ENCODE measurements at regions not wholly inside any gene's neighbourhood (a gene's known extent, or its start where the extent isn't known, plus 50 kb on each side); places are given as distances from the start of the nearest gene placed in this dataset.

- DNase-seq, result no peak
Measured at GRCh38 chr15:95865330-95865739, 465.2 kb upstream of the NR2F2 start.

- no peak for DNase-seq
Measured at GRCh38 chr15:95866711-95867440, 463.6 kb upstream of the NR2F2 start.

GRCh38 chr15:95868450-95868849 lies 462.1 kb upstream of the NR2F2 start:
- DNase-seq, result no peak

DNA sequence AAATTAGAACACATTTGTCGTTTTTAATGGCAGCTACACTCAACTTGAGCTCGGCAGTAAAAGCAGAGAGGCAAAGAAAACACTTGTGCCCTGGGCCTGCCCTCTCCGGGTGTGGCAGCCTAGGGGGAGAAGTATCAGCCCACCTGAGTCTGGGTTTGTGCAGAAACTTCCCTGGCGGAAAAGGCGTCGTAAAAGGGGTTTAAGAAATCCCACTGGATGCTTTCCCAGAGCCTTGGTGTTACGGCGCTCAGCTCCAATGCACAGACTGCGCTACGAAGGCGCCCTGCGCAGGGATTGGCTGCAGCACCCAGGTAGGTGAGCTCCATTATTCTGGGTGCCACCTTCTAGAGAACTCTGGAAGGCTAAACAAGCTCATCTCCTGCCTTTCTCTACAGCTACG lies 461.5 kb upstream of the NR2F2 start:
- no peak for DNase-seq

- no peak for DNase-seq
Measured at GRCh38 chr15:95869920-95870319, 460.6 kb upstream of the NR2F2 start.

DNA sequence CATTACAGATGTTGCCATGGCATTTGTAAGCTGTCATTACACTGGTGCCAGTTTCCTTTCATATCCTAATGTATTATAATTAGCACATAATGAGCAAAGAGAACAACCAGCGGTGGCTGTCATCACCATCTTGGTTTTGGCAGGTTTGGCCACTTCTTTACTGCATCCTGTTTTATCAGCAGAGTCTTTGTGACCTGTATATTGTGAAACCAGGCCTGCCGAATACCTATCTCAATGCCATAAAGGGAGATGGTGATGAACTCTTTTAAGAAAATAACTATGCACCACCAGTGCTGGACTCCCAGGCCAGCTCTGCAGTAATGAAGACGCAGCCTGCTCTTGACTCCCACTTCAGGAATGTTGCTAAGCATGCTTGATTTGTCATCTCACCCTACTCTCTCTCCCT lies 458.1 kb upstream of the NR2F2 start:
- DNase-seq, result no peak

DNA sequence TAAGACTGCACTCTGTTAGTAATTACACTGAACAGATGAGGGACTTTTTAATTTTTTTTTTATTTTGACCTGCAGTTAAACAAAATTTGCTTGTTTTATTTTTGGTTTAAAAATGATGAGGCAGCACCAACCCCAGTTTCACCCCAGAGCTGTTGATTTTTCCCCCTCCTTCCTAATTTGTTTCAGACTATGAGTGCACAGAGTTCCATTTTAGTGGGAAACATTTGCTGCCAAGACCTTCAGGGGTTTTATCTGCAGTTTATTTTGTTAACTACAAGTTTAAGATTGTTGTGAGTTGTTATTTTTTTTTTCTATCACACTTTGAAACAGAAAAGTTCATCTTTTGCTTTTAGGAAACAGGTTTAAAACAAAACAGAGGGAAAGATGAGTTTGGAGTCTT lies 455.9 kb upstream of the NR2F2 start:
- no peak for DNase-seq

- no peak for DNase-seq
Measured at GRCh38 chr15:95875121-95875643, 455.3 kb upstream of the NR2F2 start.

DNA sequence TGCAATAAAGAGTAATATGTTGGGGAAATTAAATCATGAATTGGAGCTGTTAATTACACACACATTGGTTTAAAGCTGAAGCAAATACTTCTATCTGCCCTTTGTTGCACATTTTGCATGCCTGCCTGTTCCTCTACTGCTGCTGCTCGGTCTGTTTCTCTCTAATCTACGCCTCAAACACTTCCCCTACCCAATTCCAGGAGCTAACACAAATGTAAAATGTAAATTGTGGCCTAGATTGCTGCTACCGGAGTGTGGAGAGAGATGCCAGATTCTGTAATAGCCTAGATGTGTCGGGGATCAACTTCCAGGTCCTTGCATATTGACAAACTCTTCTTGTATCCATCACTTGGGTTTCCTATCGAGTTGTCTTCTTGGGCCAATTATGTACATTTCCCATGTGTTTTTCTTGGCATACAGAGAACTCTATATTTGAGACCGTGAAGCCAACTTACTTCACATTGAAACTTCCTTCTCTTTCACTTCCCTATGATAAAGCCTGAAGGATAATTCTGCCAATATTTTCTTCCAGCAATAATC lies 450.4 kb upstream of the NR2F2 start:
- no peak for DNase-seq

DNA sequence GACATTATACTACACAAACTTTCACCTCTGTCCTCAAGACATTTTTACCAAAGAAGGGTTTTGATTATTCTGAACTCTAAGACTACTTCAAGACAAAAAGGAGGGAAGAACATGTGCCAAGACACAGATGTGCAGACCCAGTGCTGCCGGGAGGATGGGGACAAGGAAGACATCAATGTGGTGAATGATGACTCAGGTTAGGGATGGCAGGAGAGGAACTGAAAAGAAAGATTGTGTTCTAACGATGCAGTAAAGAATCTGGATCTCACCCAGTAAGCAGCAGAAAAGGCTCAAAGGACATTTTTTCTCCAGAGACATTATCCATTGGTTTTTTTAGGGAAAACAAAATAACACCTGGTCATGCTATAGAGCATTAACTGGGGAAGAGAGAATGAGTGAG lies 449.9 kb upstream of the NR2F2 start:
- DNase-seq, result no peak

- DNase-seq, result no peak
Measured at GRCh38 chr15:95883064-95883463, 447.4 kb upstream of the NR2F2 start.

DNA sequence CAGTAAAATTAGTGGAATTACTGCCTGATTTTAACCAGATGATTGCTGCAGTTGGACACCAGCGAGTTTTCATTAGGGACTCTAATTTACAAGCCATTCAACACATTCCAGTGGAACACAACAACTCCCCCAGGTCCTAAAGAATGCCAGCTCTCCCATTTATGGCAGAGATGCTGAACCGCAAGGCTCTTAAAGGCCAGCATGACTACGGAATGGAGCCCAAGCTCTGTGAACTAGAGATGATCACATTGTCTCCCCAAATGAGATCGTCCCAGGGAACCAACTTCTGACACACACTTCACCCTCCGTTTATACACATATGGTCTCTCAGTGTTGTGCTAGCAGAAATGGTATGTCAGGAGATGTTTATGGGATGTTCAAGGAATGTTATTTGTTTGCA lies 446.2 kb upstream of the NR2F2 start:
- no peak for DNase-seq

GRCh38 chr15:95887666-95888390 lies 442.7 kb upstream of the NR2F2 start:
- no peak for DNase-seq

DNA sequence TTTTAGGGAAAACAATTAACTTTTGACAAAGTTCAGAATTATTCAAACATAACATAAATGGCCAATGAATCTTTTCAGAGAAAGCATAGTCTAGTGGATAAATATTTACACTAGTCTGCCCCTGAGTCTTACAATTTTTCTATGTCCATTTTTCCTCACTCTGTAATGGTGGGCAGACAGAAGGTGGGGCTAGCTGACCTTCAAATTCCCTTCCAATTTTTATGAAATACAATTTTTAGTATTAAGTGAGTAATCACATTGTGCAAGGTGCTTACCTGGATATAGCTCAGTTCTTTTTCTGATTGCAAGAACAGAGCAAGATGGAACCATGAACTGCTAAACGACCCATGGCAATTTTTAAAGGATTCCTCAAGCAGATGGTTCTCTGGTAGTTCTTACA lies 441.7 kb upstream of the NR2F2 start:
- no peak for DNase-seq

DNA sequence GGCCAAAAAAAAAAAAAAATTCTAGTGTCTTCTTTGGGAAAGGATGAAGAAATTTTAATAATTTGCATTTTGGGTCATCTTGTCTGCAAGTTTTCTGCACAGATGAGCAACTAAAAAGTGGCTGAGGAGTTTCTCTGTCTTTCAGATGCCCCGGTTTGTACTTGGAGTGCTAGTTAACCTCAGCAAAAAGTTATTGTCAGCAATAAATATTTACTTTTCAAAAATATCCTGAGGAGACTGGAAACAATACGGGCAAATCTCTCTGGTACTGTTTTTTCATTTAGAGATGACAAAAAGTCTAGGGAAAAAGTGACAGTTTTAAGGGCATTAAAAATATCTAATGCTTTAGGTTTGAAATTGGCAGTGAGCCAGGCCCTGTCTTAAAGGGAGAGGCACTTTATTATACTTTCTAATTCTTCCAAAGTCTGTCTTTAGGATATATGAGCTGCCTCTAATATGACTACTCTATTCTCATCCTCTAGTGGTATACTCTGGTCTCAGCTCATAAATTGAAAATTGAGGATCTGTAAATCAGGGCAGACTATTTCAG lies 436.0 kb upstream of the NR2F2 start:
- no peak for DNase-seq

DNA sequence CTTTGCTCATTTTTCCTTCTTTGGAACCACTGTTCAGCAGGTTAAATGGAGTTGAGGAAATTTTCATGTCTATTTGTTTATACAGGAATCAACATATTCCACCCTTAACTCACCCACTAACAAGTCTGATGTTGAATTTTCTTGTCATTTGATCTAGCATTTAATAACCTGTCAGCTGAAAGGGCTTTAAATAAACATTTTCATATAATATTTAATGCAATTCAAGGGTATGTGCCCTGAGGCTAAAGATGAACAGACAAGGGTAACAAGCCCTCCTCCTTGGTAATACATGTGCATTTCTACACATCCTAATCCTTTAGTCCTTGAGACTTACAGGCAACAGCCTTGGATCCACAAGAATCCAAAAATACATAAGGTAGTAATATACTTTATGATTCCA lies 435.0 kb upstream of the NR2F2 start:
- DNase-seq, result no peak

DNA sequence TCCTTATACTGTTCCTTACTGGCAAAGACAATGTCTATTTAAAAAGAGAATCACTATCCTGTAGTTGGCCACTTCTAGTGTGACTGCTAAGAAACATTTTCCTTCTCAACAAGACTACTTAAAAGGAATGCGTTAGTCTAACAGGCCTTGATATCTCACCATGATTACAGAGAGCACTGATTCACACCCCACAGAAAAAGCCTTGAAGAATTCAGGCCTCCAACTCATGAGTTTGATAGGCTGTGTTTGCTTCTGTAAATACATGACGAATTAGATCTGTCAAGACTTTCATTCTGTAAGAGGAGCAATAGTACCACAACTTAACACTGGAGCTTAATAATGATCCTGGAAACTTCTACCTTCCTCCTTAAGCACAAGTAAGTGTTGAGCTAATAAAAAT lies 432.8 kb upstream of the NR2F2 start:
- no peak for DNase-seq

DNA sequence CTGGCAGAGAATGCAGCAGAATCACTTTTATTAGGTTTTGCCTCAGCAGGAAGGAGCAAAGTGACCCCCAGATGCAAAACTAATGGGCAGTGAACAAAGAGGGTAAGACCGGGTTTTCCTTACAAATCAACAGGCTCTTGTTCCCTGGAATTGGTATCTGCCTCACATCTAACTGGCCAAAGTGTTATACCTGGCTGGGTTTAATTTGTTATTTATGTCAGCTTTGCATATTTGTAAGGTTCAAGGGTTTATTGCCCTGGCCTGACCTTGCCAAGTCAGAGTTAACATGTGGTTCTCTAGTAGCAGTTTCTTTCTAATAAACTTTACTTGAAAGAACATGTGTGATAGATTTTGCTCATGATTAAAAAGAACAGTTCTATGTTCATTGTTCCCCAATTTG lies 431.7 kb upstream of the NR2F2 start:
- no peak for DNase-seq

GRCh38 chr15:95901271-95901670 lies 429.2 kb upstream of the NR2F2 start:
- no peak for DNase-seq

DNA sequence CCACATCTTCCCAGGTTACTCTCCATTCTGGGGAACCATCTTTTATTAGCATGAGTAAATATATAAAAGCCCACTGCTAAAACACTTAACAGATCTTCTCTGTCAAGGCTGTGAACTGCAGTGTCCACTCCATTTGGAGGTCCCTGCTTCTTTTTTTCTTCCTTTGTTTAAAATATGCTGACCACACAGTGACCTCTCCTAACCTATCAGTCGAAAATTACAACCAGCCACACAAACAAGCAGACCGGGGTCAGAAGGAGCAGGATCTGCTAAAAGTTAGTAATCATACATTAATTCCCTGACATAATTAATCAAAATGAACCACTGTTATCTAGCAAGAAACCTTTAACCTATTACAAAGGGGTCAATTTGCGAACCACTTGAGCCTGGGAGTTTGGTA lies 427.9 kb upstream of the NR2F2 start:
- no peak for DNase-seq

DNA sequence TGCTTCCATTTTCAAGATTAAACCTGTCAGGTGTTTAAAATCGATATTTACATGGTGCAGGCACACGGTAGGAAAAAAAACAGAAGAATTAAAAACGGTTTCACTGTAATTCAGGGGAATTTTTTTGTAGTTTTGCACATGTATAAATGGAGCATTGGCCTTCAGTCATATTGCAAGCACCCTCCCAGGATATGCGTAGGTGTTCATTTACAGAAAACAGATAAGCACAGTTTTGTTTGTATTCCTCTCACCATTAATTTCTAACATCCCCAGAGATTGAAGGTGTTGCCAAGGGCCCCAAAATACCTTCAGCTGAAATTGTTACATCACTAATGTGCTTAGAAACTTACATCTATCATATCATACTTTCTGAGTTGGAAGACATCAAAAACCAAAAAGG lies 427.1 kb upstream of the NR2F2 start:
- DNase-seq, result no peak

DNA sequence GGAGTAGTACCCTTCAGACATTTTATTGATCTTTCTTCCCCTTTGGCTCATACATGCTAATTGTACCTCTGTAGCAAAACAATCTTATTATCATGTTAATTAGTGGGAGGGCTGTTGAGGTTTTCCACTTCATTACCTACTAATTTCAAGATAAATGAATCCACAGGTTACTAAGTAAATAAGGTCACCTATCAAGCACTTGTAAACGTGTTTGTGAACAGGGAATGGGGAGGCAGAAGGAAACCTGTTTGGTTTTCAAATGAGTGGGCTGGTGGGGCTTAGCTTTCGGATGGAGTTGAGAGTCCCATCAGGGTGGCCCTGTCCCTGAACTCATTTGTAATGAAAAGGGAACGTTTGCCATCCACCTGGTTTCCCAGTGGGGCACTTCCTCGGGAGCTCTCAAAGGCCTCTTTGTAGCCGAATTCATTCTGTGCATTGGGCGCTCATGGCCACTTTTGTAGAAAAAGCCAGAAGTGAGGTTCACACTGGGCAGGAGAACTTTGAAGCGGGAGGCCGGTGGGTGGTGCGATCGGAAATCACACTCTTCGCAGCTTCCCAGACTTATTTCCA lies 419.8 kb upstream of the NR2F2 start:
- DNase-seq, result no peak

DNA sequence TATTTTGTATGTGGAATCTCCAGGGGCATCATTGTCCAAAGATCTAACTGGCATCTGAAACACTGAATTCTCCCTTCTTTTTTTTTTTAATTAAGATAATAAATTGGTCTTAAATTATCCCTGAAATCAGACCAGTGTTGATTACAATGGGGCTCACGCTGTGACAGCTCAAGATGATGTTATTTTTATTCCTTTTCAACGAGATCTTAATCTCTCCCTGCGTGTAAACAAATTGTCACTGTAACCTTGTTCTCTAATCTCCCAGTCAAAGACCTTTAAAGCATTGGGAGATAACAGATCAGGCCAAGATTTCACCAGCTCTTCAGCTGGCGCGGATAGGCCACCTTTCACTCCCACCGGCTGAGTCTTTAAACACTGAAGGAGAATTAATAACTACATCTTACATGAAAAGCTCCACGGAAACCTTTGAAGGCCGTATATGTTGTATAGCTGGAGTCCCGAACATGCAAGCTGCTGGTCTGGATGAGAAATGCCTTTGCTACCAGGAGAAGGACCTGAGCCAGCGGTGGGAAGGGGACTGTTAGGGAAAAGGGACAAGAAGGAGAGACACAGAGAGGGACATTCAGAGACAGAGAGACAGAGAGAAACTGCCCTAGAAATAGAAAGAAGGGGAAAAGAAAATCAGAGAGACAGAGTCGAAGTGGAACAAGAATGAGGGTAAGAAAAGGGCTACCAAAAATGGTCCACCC lies 418.8 kb upstream of the NR2F2 start:
- DNase-seq, result no peak
